Endothelial cell of umbilical vein (primary cell): ENCODE measurements at regions not wholly inside any gene's neighbourhood (a gene's known extent, or its start where the extent isn't known, plus 50 kb on each side); places are given as distances from the start of the nearest gene placed in this dataset.

Experiments
- BruUV-seq: library from RNA; stranded (reverse); fragments of 400-500 nt; replicated peaks from 2 replicates; lab custom pipeline; 2021; lab: Mats Ljungman, UMichigan
- CTCF ChIA-PET: fragments of 300-600, 350-600 bp; sonication (Branson Sonifier 250); formaldehyde crosslinking; loops from one replicate; lab custom pipeline; 2021; ENCODE audit warnings: antibody characterized with exemption, inconsistent platforms; lab: Charles Lee
- POLR2A ChIA-PET: fragments of 300-600, 350-600 bp; sonication (Branson Sonifier 250); formaldehyde crosslinking; loops from one replicate; lab custom pipeline; 2021; ENCODE audit warnings: antibody characterized with exemption, inconsistent platforms; lab: Charles Lee
- DNase-seq: peaks from one replicate; pipeline ENCODE4 v3.0.0-alpha.2; 2011; ENCODE audit warnings: low read depth, low spot score
- FAIRE-seq: peaks from 2 replicates; lab custom pipeline; 2011; peaks lifted over from hg19 to GRCh38; lab: Jason Lieb, UNC
- H2AFZ ChIP-seq: 2 replicates; pipeline ENCODE4 v1.6.0; 2012; ENCODE audit warnings: low read depth, low read length, control low read depth, inconsistent platforms
- H3K27ac ChIP-seq: 2 replicates; pipeline ENCODE4 v1.5.1; 2011; ENCODE audit warnings: low read depth, mild to moderate bottlenecking, control low read depth, low read length, moderate library complexity; ENCODE audit not compliant: insufficient read depth
- H3K27me3 ChIP-seq, 2 experiments: 2 replicates each; pipeline versions ENCODE4 v1.6.0 to v1.6.1; 2011; ENCODE audit warnings: low read length in 2 of 2, mixed read lengths in 1 of 2; ENCODE audit not compliant: control insufficient read depth in 2 of 2, insufficient read depth in 2 of 2
- H3K36me3 ChIP-seq, 2 experiments: 2 replicates in 1 of 2; 3 replicates in 1 of 2; pipeline ENCODE4 v1.5.1; 2011; ENCODE audit warnings: low read length in 2 of 2, mild to moderate bottlenecking in 1 of 2, moderate library complexity in 1 of 2; ENCODE audit not compliant: control insufficient read depth in 2 of 2, insufficient read depth in 2 of 2; ENCODE audit errors: extremely low read depth in 1 of 2
- H3K4me1 ChIP-seq: 3 replicates; pipeline ENCODE4 v1.5.1; 2011; ENCODE audit warnings: mild to moderate bottlenecking, low read length; ENCODE audit not compliant: control insufficient read depth, insufficient read depth; ENCODE audit errors: extremely low read depth
- H3K4me2 ChIP-seq: 2 replicates; pipeline ENCODE4 v1.6.1; 2011; ENCODE audit warnings: low read length, control low read depth, mixed read lengths; ENCODE audit not compliant: insufficient read depth
- H3K4me3 ChIP-seq, 3 experiments: fragments of 200-600 bp in 1 of 3; sonication (generic), shearing (Covaris generic) in 1 of 3; replicated peaks in 1 of 3; 2 replicates each; pipeline ENCODE4 v1.5.1; 2011 to 2016; ENCODE audit warnings: control low read depth in 3 of 3, low read length in 3 of 3, mild to moderate bottlenecking in 2 of 3, inconsistent platforms in 1 of 3, low read depth in 1 of 3, moderate library complexity in 1 of 3; ENCODE audit not compliant: insufficient read depth in 1 of 3
- H3K79me2 ChIP-seq: 2 replicates; pipeline ENCODE4 v1.6.0; 2012; ENCODE audit warnings: low read length, inconsistent platforms; ENCODE audit not compliant: control insufficient read depth, insufficient read depth
- H3K9ac ChIP-seq: replicated peaks from 2 replicates; pipeline ENCODE3; 2011; ENCODE audit warnings: low read length, control low read depth; ENCODE audit not compliant: insufficient read depth; ENCODE audit errors: extremely low read depth
- H3K9me1 ChIP-seq: replicated peaks from 3 replicates; pipeline ENCODE4 v1.6.0; 2011; ENCODE audit warnings: mild to moderate bottlenecking, low read length; ENCODE audit not compliant: control insufficient read depth, insufficient read depth; ENCODE audit errors: extremely low read depth
- H3K9me3 ChIP-seq: replicated peaks from 2 replicates; pipeline ENCODE4 v1.5.1; 2012; ENCODE audit warnings: low read length, inconsistent platforms; ENCODE audit not compliant: control insufficient read depth, insufficient read depth
- H4K20me1 ChIP-seq: replicated peaks from 2 replicates; pipeline ENCODE3; 2011; ENCODE audit warnings: mild to moderate bottlenecking, low read length; ENCODE audit not compliant: control insufficient read depth, insufficient read depth; ENCODE audit errors: extremely low read depth
- EZH2 ChIP-seq: IDR thresholded peaks from 2 replicates; pipeline ENCODE4 v1.6.1; 2012; ENCODE audit warnings: borderline replicate concordance, low read depth, mild to moderate bottlenecking, moderate library complexity, low read length, inconsistent platforms; ENCODE audit not compliant: severe bottlenecking
- FOS ChIP-seq: IDR thresholded peaks from 2 replicates; pipeline ENCODE4 v1.6.1; 2011; ENCODE audit warnings: mild to moderate bottlenecking, low read length, moderate library complexity, borderline replicate concordance; ENCODE audit not compliant: insufficient read depth
- GATA2 ChIP-seq: IDR thresholded peaks from 2 replicates; pipeline ENCODE4 v1.7.0; 2011; ENCODE audit warnings: low read depth, mild to moderate bottlenecking, moderate library complexity, mixed read lengths, low read length; ENCODE audit not compliant: insufficient read length, insufficient read depth
- JUN ChIP-seq: IDR thresholded peaks from 2 replicates; pipeline ENCODE4 v1.6.1; 2011; ENCODE audit warnings: borderline replicate concordance, low read depth; ENCODE audit not compliant: insufficient read length, insufficient read depth
- MYC ChIP-seq: IDR thresholded peaks from one replicate; pipeline ENCODE4 v1.6.1; 2011; ENCODE audit warnings: mild to moderate bottlenecking, low read depth, low read length
- POLR2A ChIP-seq: IDR thresholded peaks from 2 replicates; pipeline ENCODE4 v1.6.1; 2012; ENCODE audit warnings: low read depth, mild to moderate bottlenecking, control low read depth, low read length
- POLR2AphosphoS5 ChIP-seq: IDR thresholded peaks from 2 replicates; pipeline ENCODE4 v1.6.1; 2012; ENCODE audit warnings: low read depth, mild to moderate bottlenecking, control low read depth, low read length, moderate library complexity; ENCODE audit not compliant: insufficient read depth
- dilution Hi-C: fragments of 300-500 bp; cut with MboI; formaldehyde crosslinking; loops from one replicate; pipeline ENCODE4 v1.15.0; 2019; ENCODE audit warnings: low sequenced_read_pairs; ENCODE audit not compliant: extremely low pct_ligation_motif_present
- intact Hi-C: fragments of 100-400 bp; cut with micrococcal nuclease; formaldehyde crosslinking; loops from one replicate; pipeline ENCODE4 v1.10.0; 2022
- TF ChIP-seq, protein P1 (sequence below), 2 donors: IDR thresholded peaks; 1 replicate in 1 of 2; 2 replicates in 1 of 2; pipeline ENCODE4 v1.5.1; 2011; ENCODE audit warnings: low read length in 2 of 2, mild to moderate bottlenecking in 2 of 2, moderate library complexity in 2 of 2, control low read depth in 1 of 2, inconsistent platforms in 1 of 2, low read depth in 1 of 2; ENCODE audit not compliant: insufficient read depth in 1 of 2; ENCODE audit errors: extremely low read depth in 1 of 2
- TF ChIP-seq, protein P2 (sequence below): IDR thresholded peaks from 2 replicates; pipeline ENCODE4 v1.6.1; 2011; ENCODE audit not compliant: insufficient read depth, insufficient read length

DNA sequence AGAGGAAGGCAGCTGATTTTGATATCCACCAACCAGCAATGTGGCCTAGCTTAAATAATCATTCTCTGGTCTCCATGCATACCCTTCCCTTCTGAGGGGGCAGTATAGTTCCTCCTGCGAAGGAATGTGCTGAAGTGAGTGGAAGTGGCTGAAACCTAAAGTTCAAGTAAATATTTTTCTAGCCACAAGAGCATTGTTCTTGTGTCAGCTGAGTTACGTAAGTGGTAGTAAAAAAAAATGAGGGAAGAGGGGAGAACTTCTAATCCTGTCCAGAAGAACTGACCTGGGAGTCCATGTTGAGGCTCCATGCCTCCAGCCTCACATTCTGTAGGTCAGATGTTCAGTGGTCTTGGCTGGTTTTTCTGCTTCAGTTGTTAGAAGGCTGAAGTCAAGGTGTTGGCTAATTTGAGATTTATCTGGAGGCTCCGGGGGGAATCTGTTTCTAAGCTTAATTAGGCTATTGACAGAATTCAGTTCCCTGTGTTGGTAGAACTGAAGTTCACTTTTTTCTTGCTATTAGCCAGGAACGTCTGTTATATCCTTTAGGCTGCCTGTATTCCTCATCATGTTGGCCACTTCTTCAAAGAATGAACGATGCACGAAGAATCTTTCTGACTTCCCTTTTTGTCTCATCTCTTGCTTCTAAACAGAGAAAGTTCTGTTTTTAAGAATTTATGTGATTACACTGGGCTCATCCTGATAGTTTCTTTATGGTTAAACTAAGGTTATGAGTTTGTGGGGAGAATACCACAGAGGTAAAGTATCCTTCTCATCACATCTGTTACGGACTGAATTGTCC, 207.1 kb upstream of the PRSS16 start:
- Histone ChIP-seq H3K79me2 (no peaks in the 10 kb centered on the region), H3K27me3 (peaks cover 0 to 2% of the 10 kb centered on the region in 2 experiments), H3K9me1 (no peaks in the 10 kb centered on the region), H2AFZ (no peak overlapping the region), H3K4me3 (no peak overlapping the region), H3K9ac (no peak overlapping the region), H3K9me3 (no peaks in the 10 kb centered on the region), H3K4me1 (no peaks in the 10 kb centered on the region), H3K4me2 (no peak overlapping the region), H4K20me1 (no peaks in the 10 kb centered on the region), H3K36me3 (no peaks in the 10 kb centered on the region), H3K27ac (no peak overlapping the region)
- no peak for FAIRE-seq
- dilution Hi-C loops: no loop called here
- DNase-seq: peak; percentile 11
- ChIA-PET CTCF (no interaction called here), POLR2A (no interaction called here)
- TF ChIP-seq EZH2 (no peak), MYC (no peak), POLR2AphosphoS5 (no peak), FOS (no peak), POLR2A (no peak), GATA2 (no peak), JUN (no peak)
- TF ChIP-seq, protein P1, sequence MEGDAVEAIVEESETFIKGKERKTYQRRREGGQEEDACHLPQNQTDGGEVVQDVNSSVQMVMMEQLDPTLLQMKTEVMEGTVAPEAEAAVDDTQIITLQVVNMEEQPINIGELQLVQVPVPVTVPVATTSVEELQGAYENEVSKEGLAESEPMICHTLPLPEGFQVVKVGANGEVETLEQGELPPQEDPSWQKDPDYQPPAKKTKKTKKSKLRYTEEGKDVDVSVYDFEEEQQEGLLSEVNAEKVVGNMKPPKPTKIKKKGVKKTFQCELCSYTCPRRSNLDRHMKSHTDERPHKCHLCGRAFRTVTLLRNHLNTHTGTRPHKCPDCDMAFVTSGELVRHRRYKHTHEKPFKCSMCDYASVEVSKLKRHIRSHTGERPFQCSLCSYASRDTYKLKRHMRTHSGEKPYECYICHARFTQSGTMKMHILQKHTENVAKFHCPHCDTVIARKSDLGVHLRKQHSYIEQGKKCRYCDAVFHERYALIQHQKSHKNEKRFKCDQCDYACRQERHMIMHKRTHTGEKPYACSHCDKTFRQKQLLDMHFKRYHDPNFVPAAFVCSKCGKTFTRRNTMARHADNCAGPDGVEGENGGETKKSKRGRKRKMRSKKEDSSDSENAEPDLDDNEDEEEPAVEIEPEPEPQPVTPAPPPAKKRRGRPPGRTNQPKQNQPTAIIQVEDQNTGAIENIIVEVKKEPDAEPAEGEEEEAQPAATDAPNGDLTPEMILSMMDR (IDR thresholded peaks at IDR 0.05; ENCODE audit: extremely low read depth in 1 of 2, insufficient read depth in 1 of 2, low read depth in 1 of 2, low read length in 2 of 2): no peak
- TF ChIP-seq, protein P2, sequence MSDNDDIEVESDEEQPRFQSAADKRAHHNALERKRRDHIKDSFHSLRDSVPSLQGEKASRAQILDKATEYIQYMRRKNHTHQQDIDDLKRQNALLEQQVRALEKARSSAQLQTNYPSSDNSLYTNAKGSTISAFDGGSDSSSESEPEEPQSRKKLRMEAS: no peak
- intact Hi-C loops: no loop called here
- no TSS peak for BruUV-seq
